Fibroblast of the aortic adventitia (primary cell): ENCODE measurements at regions not wholly inside any gene's neighbourhood (a gene's known extent, or its start where the extent isn't known, plus 50 kb on each side); places are given as distances from the start of the nearest gene placed in this dataset.

Source experiments
- DNase-seq: peaks from one replicate; pipeline ENCODE4 v3.0.0-alpha.2; 2010; ENCODE audit warnings: low read depth
- H3K4me3 ChIP-seq: 2 replicates; pipeline ENCODE4 v1.5.1; 2011; ENCODE audit warnings: low read depth, mild to moderate bottlenecking, control low read depth, low read length, moderate library complexity
- TF ChIP-seq, protein P1 (sequence below): IDR thresholded peaks from 2 replicates; pipeline ENCODE4 v1.5.1; 2011; ENCODE audit warnings: mild to moderate bottlenecking, low read length, control low read depth, inconsistent platforms; ENCODE audit not compliant: insufficient read depth

DNA sequence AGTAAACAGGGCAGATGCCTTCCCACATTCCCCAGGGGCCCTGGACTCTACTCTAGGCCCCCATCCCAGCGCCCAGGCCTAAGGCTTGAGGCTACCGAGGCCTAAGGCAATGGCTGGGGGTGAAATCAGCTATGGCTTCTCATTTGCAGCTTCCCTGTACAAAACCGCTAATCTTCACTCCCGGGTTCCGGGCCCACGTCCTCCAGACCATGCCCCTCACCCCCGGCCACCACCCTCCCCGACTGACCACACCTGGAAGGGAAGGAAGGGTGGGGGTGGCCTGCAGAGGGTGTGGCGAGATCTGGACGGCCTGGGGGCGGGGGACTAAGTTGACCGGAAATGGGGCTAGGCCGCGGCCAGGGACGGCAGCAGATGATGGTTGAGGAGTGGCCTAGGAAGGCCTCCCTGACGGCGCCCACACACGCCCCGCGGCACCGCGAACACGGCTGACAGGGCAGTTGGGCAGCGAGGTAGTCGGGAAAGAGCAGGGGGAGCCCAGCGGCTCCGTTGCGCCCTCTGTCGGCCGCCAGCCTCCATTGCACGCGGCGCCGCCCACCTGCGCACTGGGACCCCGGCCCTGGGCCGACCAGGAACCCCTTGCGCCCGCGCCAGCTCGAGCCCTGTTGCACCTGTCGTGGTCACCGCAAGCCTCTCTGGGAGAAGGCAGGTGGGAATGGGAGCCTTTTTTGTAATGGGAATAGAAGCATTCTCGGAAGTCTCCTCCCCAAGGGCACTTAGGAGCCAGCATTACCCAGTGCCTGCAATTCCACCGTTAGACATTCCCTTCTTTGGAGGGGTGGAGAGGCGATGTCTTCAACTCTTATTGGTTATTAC lies 95.9 kb upstream of the CALM2 start:
- peak; percentile 47 for DNase-seq
- TF ChIP-seq, protein P1, sequence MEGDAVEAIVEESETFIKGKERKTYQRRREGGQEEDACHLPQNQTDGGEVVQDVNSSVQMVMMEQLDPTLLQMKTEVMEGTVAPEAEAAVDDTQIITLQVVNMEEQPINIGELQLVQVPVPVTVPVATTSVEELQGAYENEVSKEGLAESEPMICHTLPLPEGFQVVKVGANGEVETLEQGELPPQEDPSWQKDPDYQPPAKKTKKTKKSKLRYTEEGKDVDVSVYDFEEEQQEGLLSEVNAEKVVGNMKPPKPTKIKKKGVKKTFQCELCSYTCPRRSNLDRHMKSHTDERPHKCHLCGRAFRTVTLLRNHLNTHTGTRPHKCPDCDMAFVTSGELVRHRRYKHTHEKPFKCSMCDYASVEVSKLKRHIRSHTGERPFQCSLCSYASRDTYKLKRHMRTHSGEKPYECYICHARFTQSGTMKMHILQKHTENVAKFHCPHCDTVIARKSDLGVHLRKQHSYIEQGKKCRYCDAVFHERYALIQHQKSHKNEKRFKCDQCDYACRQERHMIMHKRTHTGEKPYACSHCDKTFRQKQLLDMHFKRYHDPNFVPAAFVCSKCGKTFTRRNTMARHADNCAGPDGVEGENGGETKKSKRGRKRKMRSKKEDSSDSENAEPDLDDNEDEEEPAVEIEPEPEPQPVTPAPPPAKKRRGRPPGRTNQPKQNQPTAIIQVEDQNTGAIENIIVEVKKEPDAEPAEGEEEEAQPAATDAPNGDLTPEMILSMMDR = peak; percentile 83
- H3K4me3 ChIP-seq = peak overlapping the region; percentile 45

DNA sequence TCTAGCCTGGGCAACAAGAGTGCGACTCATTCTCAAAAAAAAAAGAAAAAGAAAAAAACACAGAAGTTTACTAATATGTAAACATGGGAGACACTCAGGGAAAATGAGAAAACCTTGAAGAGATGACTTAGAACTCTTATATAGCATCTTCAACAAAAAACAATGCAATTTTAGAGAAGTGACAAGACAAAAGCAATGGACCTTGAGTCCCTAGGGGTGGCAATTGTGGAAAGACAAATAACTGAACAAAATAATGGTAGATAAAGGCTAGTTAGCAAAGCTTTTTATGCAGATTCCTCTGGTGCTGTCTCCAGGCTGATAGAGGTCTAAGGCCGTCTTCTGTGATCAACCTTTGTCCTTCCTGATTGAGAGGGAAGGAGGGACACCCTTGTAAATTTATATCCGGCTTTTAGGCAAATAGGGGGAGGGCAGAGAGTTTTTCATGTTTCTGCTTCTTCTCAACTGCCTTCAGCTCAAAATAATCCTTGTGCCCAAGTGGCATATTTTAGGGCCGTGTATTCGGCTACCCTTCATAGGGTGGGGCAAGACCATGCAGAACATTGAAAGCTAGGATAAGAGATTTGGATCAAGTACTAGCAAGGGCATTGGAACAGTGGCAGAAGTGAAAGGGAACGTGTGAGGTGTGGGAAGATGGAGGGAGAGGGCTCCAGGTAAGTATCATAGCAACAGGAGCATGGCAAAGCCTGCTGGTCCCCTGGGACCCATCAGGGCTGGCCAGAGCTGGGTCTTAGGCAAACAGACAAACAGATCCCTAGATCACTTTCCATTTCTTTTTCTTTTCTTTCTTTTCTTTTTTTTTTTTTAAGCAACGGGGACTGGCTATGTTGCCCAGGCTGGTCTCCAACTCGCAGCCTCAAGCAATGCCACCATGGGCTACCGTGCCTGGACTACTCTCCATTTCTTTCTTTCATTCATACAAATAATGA lies 95.0 kb upstream of the CALM2 start:
- DNase-seq = no peak
- no peak overlapping the region for H3K4me3 ChIP-seq
- TF ChIP-seq, protein P1 = no peak

- TF ChIP-seq, protein P1 = no peak
- H3K4me3 ChIP-seq = no peak overlapping the region
- no peak for DNase-seq
These were observed 94.1 kb upstream of the CALM2 start for GRCh38 chr2:47270421-47270820.

DNA sequence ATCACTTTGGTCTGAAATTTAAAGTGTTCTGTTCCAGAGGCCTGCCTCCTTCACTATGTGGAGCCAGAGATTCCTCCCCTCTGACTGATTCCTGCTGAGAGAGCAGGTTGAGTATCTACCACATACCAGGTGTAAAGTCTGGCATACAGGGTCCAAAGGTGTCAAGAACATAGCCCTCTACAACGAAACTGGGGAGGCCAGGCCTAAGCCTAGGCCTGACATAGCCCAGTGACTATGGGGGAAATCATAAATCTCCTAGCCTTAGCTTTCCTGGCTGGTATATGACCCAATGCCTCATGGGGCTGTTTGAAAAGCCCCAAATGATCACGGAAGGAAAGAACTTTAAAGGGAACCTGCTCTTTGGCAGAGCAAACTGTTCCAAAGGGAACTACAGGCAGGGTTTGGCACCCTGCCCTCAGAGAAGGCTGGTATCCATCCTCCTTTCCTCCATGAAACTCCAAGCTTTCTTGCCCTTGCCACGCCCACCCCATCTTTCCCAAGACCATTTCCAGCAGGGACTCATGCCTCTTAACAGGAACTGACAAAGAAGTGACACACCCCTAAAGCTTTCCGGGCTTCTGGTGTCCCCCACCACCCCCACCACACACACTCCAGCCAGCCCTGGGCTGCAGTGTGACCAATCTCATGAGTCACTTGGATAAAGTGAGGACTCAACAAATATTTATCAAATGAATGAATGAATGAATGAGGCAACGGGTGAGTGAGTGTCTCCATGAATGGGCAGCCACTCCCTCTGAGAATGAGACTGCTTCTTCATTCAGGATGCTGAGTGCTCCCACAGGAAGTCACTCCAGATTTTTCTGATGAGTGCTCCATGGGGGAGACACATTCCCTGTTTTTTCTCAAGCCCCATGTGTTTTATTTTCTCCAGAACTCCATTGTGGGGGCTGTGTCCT lies 93.3 kb upstream of the CALM2 start:
- TF ChIP-seq, protein P1 = no peak
- no peak overlapping the region for H3K4me3 ChIP-seq
- DNase-seq = peak; percentile 96

DNA sequence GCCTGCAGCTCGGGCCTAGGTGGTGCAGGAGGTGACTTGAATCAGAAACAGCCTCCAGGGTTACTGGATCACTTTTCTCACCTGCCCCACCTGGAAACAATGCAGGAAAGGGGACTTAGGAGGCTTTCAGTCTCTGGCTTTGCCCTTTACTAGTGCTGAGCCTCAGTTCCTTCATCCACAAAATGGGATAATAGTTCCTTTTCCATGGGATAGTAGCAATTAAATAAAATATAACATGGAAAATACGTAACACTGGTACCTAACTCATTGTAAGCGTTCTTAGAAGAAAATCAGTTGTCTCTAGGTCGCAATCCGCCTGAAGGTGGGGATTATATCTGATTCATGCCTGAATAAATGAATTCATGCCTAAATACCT lies 91.4 kb upstream of the CALM2 start:
- no peak for DNase-seq
- TF ChIP-seq, protein P1 = no peak
- no peak overlapping the region for H3K4me3 ChIP-seq
